Upper lobe of left lung (tissue), 4 donors: ENCODE measurements at regions not wholly inside any gene's neighbourhood (a gene's known extent, or its start where the extent isn't known, plus 50 kb on each side); places are given as distances from the start of the nearest gene placed in this dataset.

ENCODE experiments used
- EP300 ChIP-seq, 4 donors: sonication (generic); formaldehyde crosslinking; IDR thresholded peaks; one replicate each; pipeline ENCODE4 v1.5.1; 2017; ENCODE audit warnings: antibody characterized with exemption in 4 of 4, control low read depth in 2 of 4
- TF ChIP-seq, protein P1 (sequence below), 6 experiments: fragments of 450-650 bp in 4 of 6; fragments of 200-600 bp in 2 of 6; sonication (generic) in 2 of 6; IDR thresholded peaks; one replicate each; pipeline ENCODE4 v1.5.1; 2016 to 2019; ENCODE audit warnings: antibody characterized with exemption in 6 of 6

GRCh38 chr11:64474680-64475079, 81.1 kb upstream of the SLC22A11 start:
- TF ChIP-seq, protein P1, sequence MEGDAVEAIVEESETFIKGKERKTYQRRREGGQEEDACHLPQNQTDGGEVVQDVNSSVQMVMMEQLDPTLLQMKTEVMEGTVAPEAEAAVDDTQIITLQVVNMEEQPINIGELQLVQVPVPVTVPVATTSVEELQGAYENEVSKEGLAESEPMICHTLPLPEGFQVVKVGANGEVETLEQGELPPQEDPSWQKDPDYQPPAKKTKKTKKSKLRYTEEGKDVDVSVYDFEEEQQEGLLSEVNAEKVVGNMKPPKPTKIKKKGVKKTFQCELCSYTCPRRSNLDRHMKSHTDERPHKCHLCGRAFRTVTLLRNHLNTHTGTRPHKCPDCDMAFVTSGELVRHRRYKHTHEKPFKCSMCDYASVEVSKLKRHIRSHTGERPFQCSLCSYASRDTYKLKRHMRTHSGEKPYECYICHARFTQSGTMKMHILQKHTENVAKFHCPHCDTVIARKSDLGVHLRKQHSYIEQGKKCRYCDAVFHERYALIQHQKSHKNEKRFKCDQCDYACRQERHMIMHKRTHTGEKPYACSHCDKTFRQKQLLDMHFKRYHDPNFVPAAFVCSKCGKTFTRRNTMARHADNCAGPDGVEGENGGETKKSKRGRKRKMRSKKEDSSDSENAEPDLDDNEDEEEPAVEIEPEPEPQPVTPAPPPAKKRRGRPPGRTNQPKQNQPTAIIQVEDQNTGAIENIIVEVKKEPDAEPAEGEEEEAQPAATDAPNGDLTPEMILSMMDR (IDR thresholded peaks at IDR 0.05) = no peak
- no peak for TF ChIP-seq EP300 (IDR thresholded peaks at IDR 0.05)
